ENCODE measurements at regions not wholly inside any gene's neighbourhood (a gene's known extent, or its start where the extent isn't known, plus 50 kb on each side); places are given as distances from the start of the nearest gene placed in this dataset.

- TF ChIP-seq GATA1 (IDR thresholded peaks at IDR 0.05; ENCODE audit: low read depth, low read length) (no peak), POLR2A (IDR thresholded peaks at IDR 0.05; ENCODE audit: low read length) (no peak)
Measured at GRCh38 chr5:99808657-99809230, 726.4 kb upstream of the FAM174A start.

Measured in erythroblast (primary cell).